Upper lobe of left lung (tissue), 4 donors: ENCODE measurements at regions not wholly inside any gene's neighbourhood (a gene's known extent, or its start where the extent isn't known, plus 50 kb on each side); places are given as distances from the start of the nearest gene placed in this dataset.

Source experiments
- EP300 ChIP-seq, 4 donors: sonication (generic); formaldehyde crosslinking; IDR thresholded peaks; one replicate each; pipeline ENCODE4 v1.5.1; 2017; ENCODE audit warnings: antibody characterized with exemption in 4 of 4, control low read depth in 2 of 4
- TF ChIP-seq, protein P1 (sequence below), 6 experiments: fragments of 450-650 bp in 4 of 6; fragments of 200-600 bp in 2 of 6; sonication (generic) in 2 of 6; IDR thresholded peaks; one replicate each; pipeline ENCODE4 v1.5.1; 2016 to 2019; ENCODE audit warnings: antibody characterized with exemption in 6 of 6

- TF ChIP-seq EP300 (IDR thresholded peaks at IDR 0.05), result no peak
- TF ChIP-seq, protein P1, sequence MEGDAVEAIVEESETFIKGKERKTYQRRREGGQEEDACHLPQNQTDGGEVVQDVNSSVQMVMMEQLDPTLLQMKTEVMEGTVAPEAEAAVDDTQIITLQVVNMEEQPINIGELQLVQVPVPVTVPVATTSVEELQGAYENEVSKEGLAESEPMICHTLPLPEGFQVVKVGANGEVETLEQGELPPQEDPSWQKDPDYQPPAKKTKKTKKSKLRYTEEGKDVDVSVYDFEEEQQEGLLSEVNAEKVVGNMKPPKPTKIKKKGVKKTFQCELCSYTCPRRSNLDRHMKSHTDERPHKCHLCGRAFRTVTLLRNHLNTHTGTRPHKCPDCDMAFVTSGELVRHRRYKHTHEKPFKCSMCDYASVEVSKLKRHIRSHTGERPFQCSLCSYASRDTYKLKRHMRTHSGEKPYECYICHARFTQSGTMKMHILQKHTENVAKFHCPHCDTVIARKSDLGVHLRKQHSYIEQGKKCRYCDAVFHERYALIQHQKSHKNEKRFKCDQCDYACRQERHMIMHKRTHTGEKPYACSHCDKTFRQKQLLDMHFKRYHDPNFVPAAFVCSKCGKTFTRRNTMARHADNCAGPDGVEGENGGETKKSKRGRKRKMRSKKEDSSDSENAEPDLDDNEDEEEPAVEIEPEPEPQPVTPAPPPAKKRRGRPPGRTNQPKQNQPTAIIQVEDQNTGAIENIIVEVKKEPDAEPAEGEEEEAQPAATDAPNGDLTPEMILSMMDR (IDR thresholded peaks at IDR 0.05), result peak in 4 of 6 experiments; percentile 18 to 24 (median 20)
Observed at GRCh38 chr1:187051618-187052232, 223.0 kb downstream of the PLA2G4A start.
